ENCODE measurements at regions not wholly inside any gene's neighbourhood (a gene's known extent, or its start where the extent isn't known, plus 50 kb on each side); places are given as distances from the start of the nearest gene placed in this dataset.

GRCh38 chr3:80233576-80233975 is 465.8 kb upstream of the ROBO1 start:
- ChIA-PET POLR2A (no interaction called here), CTCF (no interaction called here)

GRCh38 chr3:80232760-80233159 is 465.0 kb upstream of the ROBO1 start:
- peak in 1 of 2 experiments; percentile 62 for DNase-seq (ENCODE audit: low read depth in 1 of 2, low spot score in 1 of 2)
- POLR2A ChIA-PET = no interaction called here
- Histone ChIP-seq H3K9me3 (0 out of 3 replicates have a peak, but pooled peaks cover 13% of the 10 kb centered on the region), H3K4me3 (no peak overlapping the region), H3K4me2 (peak overlapping the region; percentile 40; the same call in 1 of the 3 replicates), H3K4me1 (no peaks in the 10 kb centered on the region), H3K27ac (peak overlapping the region; percentile 20 to 36; a peak in 1 of 6 replicates)
- 3% methylated on average over 5 of the region's 5 CpGs for WGBS (ENCODE audit: missing lambda C conversion rate)
- CTCF ChIA-PET = no interaction called here
- peak; percentile 64 to 67; a peak in 5 of 6 replicates for ATAC-seq
- no peak for FAIRE-seq
- TF ChIP-seq GATA3 (IDR thresholded peaks at IDR 0.05; ENCODE audit: borderline replicate concordance) (peak; percentile 35; the same call in 1 of the 2 replicates), ZFP36 (IDR thresholded peaks at IDR 0.05; ENCODE audit: borderline replicate concordance, partially characterized antibody) (no peak), ZSCAN20 (CRISPR knock-in tag; IDR thresholded peaks at IDR 0.05) (no peak), POLR2AphosphoS2 (conservative IDR thresholded peaks at IDR 0.05; ENCODE audit: low read length) (no peak), FOSL2 (IDR thresholded peaks at IDR 0.05) (peak; percentile 46), FOSL2 (CRISPR knock-in tag; IDR thresholded peaks at IDR 0.05) (peak; percentile 17; the same call in 1 of the 2 replicates), CEBPB (IDR thresholded peaks at IDR 0.05) (no peak), ATOH8 (CRISPR knock-in tag; IDR thresholded peaks at IDR 0.05; ENCODE audit: low read depth) (no peak), JUNB (IDR thresholded peaks at IDR 0.05) (peak; percentile 48; the same call in 1 of the 2 replicates), HOXB5 (CRISPR knock-in tag; IDR thresholded peaks at IDR 0.05) (no peak), RCOR1 (IDR thresholded peaks at IDR 0.05; ENCODE audit: low read depth, low read length) (no peak), RAD21 (conservative IDR thresholded peaks at IDR 0.05 in 1 of 2, IDR thresholded peaks at IDR 0.05 in 1 of 2) (no peak)

More at GRCh38 chr3:80233576-80233975, 465.8 kb upstream of the ROBO1 start:
- H3K4me2 ChIP-seq = 0 out of 3 replicates have a peak overlapping the region, but pooled peaks have one; percentile 40
- FAIRE-seq (no peak), ATAC-seq (no peak), DNase-seq (ENCODE audit: low read depth in 1 of 2, low spot score in 1 of 2) (no peak)
- no peak overlapping the region for H3K4me3 ChIP-seq
- H3K27ac ChIP-seq = peak overlapping the region in 1 of 2 experiments; percentile 54; a peak in 2 of 6 replicates
- H3K4me1 ChIP-seq = no peaks in the 10 kb centered on the region
- 31% methylated on average over 2 of the region's 2 CpGs for WGBS (ENCODE audit: missing lambda C conversion rate)
- TF ChIP-seq HDAC2 (IDR thresholded peaks at IDR 0.05) (no peak), RFX5 (IDR thresholded peaks at IDR 0.05) (no peak), FOSL2 (IDR thresholded peaks at IDR 0.05) (no peak), FOSL2 (CRISPR knock-in tag; IDR thresholded peaks at IDR 0.05) (no peak), MAZ (IDR thresholded peaks at IDR 0.05; ENCODE audit: borderline replicate concordance, low read depth, low read length) (no peak), EHMT2 (IDR thresholded peaks at IDR 0.05; ENCODE audit: low read depth) (no peak), ZFP36 (IDR thresholded peaks at IDR 0.05; ENCODE audit: borderline replicate concordance, partially characterized antibody) (no peak), RCOR1 (IDR thresholded peaks at IDR 0.05; ENCODE audit: low read depth, low read length) (no peak), HES2 (IDR thresholded peaks at IDR 0.05) (no peak), TFCP2L1 (CRISPR knock-in tag; IDR thresholded peaks at IDR 0.05) (no peak), HOXA7 (CRISPR knock-in tag; IDR thresholded peaks at IDR 0.05) (no peak), TP53 (CRISPR knock-in tag; IDR thresholded peaks at IDR 0.05) (no peak), NR3C1 (IDR thresholded peaks at IDR 0.05) (no peak), ESRRA (IDR thresholded peaks at IDR 0.05; ENCODE audit: borderline replicate concordance, low read length) (no peak), HOXB5 (CRISPR knock-in tag; IDR thresholded peaks at IDR 0.05) (no peak), MAFK (IDR thresholded peaks at IDR 0.05; ENCODE audit: partially characterized antibody) (no peak), GATA3 (IDR thresholded peaks at IDR 0.05; ENCODE audit: borderline replicate concordance) (no peak), BHLHE40 (IDR thresholded peaks at IDR 0.05; ENCODE audit: low read depth, low read length) (no peak), JUNB (IDR thresholded peaks at IDR 0.05) (no peak), NPAS2 (CRISPR knock-in tag; IDR thresholded peaks at IDR 0.05; ENCODE audit: borderline replicate concordance) (no peak)
- H3K9me3 ChIP-seq = 0 out of 3 replicates have a peak, but pooled peaks cover 12% of the 10 kb centered on the region

GRCh38 chr3:80230962-80231361 is 463.2 kb upstream of the ROBO1 start:
- no peaks in the 10 kb centered on the region for H3K4me1 ChIP-seq
- FAIRE-seq (no peak), DNase-seq (ENCODE audit: low read depth in 1 of 2, low spot score in 1 of 2) (no peak), ATAC-seq (no peak)
- H3K4me2 ChIP-seq = no peak overlapping the region
- 0 out of 3 replicates have a peak, but pooled peaks cover 13% of the 10 kb centered on the region for H3K9me3 ChIP-seq
- H3K4me3 ChIP-seq = no peak overlapping the region
- no peak overlapping the region for H3K27ac ChIP-seq
- WGBS (ENCODE audit: missing lambda C conversion rate) = 23% methylated on average over 2 of the region's 2 CpGs
- POLR2A ChIA-PET = no interaction called here
- CTCF ChIA-PET = no interaction called here
- no peak for TF ChIP-seq FOXS1 (CRISPR knock-in tag; IDR thresholded peaks at IDR 0.05)
- no peak for TF ChIP-seq POLR2A (IDR thresholded peaks at IDR 0.05; ENCODE audit: low read length)
- TF ChIP-seq FOSL2 (IDR thresholded peaks at IDR 0.05) = no peak
- no peak for TF ChIP-seq FOSL2 (CRISPR knock-in tag; IDR thresholded peaks at IDR 0.05)
- no peak for TF ChIP-seq CHD2 (IDR thresholded peaks at IDR 0.05; ENCODE audit: low read length, partially characterized antibody)
- TF ChIP-seq SREBF2 (IDR thresholded peaks at IDR 0.05) = no peak
- peak; percentile 78 for TF ChIP-seq MAFK (IDR thresholded peaks at IDR 0.05; ENCODE audit: partially characterized antibody)

Data from A549 (cell line).